IPS DF 4.7 (cell line): ENCODE measurements at regions not wholly inside any gene's neighbourhood (a gene's known extent, or its start where the extent isn't known, plus 50 kb on each side); places are given as distances from the start of the nearest gene placed in this dataset.

Experiments used
- DNase-seq: peaks from one replicate; pipeline ENCODE4 v3.0.0-alpha.2; 2013; ENCODE audit warnings: low spot score; ENCODE audit errors: extremely low read depth

DNA sequence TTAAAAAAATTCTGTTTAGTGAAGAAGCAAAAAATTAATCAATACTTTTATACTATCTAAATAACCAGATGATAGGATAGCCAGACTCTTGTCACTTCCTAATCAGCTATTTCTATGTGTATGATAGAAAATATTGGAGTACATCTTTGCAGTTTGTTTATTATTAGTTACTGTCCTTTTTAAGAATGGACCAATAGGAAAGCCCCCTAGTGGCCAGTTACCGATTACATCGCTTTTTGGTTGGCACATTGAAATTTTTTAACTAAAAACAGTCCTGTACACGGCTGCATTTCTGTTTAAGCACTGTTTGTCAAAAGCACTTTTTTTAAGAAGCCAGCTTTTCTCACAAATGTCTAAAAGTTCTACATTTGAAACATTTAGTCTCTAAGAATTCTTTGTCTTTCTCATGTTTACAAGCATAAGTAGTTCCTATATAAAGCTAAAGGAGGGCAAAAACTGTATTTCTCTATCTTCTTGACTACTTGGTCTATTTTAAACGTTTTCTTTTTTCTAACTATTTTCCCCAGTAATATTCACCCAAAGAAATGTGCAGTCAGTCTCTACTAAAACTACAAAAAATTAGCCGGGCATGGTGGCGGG lies 253.2 kb upstream of the LRTM1 start:
- no peak for DNase-seq

DNA sequence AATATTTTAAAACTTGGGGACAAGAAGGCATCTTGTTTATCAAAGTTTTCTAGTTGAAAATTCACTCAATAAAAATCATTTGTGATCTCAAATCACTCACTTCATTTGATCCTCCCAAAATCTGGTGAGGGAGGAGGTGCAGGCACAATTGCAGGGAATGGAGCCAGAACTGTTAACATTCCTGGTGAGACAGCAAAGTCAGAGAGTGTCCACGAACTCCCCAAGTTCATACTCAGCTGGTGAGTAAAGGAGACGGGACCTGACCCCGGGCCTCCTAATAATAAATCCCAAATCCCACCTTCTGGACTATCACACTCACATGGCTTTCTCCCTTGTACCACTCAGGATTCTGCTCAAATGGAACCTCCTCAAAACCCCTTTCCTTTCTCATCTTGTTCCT lies 252.3 kb upstream of the LRTM1 start:
- DNase-seq, result no peak

GRCh38 chr3:55178336-55178735 lies 250.5 kb upstream of the LRTM1 start:
- no peak for DNase-seq

DNA sequence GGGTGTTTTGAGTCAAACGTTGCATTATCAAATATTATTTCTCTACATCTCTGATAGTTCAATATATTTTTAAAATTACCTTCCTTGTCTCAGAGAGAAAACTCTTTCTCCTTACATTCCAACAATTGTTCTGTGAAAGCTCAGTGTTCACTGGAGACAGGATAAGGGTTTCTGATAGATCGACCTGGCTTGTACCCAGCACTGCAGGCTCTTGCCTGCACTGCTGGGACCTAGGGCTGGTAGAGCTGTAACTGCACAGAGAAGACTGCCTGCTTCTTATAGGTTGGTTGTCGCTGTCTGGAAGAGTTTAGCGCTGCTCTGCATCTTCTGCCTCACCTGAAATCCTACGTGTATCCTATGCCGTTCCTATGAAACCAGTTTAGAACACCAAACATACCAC lies 249.9 kb upstream of the LRTM1 start:
- DNase-seq, result no peak

DNA sequence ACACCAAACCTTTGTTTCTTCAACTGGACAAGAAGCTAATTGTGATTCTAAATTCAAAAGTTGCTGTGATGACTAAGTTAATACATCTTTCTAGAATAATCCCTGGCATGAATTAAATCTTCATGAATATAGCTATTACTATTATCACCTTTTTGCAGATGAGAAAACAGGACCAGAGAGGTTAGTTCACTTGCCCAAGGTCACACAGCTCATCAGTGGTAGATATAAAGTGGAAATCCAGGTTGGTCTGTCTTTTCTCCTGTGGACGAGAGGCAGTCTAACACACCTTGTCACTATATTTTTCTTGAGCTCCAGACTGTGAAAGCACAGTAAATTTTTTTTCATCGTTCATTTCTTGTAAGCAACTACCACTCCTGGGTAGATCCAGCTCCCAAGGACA lies 247.6 kb upstream of the LRTM1 start:
- DNase-seq, result no peak

GRCh38 chr3:55174747-55175146 lies 246.9 kb upstream of the LRTM1 start:
- no peak for DNase-seq

- no peak for DNase-seq
Observed at GRCh38 chr3:55173504-55173903, 245.6 kb upstream of the LRTM1 start.

- DNase-seq, result no peak
Observed at GRCh38 chr3:55172913-55173312, 245.1 kb upstream of the LRTM1 start.

DNA sequence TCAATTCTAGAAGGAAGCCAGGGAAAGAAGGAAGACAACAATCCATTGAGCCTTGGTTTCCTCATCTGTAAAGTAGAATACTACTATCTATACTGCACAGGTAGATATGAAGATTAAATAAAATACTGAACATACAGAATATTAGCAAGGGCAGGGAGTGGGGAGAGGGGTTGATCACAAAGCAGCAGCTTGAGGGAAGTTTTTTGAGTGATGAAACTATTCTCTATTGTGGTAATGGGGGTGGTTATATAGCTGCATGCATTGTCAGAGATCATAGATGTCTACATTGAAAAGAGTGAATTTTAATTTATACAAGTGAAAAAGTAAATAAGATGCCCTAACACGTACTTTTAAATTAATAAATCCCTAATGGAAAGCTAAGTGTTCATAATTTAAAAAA lies 242.6 kb upstream of the LRTM1 start:
- DNase-seq, result no peak

DNA sequence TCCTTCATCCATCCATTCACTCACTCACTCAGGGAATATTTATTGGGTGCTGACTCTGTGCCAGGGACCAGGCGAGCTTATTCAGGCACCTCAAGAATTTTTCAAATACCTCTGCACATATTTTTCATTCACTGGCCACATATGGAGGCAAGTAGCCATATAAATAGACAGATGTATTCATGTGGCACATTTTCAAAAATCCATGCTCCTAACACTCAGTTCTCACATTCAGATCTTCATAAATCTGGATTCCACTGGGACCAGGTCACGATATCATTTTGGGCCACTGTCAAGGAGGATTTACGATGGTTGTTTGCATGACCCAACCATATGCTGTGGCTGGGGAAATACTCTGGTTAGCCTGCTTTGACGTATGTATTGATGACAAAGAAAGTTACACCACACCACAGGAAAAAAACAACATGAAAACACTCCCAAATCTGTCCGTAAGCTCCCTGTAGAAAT lies 241.8 kb upstream of the LRTM1 start:
- no peak for DNase-seq

DNA sequence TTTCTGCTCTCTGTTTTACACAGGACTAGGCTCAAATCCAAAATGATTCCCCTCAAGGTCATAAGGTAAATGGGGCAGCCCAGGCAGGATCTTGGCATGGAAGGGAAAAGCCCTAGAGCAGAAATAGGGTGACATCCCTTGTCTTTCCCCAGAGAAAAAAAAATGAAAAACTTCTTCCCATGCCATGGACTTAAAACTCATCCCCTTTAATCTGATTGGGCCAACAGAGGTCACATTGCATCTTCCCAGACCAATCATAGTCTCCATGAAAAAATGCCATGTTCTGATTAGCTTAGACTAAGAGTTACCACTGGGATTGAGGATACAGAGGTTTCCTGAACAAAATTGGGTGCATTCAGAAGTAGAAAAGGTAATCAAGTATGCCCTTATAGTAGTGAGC lies 241.3 kb upstream of the LRTM1 start:
- DNase-seq, result no peak

DNA sequence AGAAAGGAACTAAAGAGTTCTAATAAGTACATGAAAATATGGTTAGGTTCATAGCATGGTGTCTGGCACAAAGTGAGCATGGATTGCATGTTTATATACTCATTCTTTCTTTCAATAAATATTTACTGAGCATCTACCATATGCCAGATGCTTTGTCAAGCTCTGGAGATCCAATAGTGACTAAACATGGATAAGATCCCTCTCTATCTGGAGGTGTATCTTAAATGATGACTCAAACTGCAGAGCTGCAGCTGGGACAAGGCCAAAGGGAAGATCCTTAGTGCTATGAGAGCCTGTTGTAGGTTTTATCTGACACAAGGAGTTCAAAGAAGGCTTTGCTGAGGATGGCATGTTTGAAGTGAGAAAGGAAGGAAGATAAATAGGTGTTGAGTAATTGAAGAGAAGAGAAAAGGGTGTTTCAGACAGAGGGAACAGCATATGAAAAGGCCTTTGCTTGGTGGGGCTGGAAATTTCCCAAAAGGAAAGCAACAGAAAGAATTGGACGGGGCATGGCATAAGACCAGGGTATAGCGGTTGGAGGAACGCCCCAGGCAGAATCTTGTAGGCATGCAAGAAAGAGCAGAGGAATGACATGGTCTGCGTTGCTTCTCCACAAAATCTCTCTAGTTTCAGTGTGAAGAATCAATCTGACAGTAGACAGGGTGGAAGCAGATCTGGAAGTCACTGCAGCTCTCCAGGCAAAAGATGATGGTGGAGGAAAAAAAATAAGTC lies 239.9 kb upstream of the LRTM1 start:
- no peak for DNase-seq

DNA sequence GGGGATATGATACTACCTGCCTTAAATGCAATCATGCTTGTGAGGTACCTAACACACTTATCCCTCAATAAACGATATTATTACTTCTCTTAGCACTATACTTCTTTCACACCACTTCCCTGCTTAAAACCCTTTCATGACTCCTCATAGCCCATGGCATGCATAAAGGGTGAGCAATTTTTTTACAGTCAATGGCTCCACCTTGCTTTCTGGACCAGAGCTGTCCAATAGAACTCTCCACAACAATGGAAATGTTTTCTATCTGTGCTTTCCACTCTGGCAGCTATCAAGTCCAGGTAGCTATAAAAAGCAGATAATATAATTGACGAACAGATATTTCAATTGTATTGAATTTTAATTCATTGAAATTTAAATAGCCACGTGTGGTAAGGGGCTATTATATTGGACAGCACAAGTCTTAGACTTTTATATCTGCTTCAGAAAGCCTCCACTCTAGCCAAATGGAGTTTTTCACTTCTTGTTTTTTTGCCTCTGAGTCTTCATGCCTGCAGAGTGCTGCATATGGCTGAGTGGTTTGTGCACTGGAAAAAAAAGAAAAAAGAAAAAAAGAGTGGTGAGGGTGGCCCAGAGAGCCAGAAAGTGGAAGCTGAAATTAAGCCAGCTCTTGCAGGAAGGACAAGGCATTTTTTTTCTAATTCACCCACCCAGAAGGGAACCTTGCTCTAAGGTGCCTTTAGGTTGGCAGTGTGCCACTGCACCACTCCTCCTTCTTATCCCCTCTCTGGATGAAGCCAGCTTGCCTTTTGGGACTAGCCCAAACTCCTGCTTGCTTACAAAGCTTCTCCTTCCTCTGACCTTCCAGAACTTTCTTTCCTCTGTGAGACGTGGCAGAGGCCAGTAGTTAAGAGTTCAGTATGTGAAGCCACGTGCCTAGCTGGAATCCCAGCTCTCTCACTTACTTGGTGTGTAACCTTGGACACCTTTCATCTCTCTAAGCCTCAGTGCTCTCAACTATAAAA lies 239.0 kb upstream of the LRTM1 start:
- DNase-seq, result no peak

DNA sequence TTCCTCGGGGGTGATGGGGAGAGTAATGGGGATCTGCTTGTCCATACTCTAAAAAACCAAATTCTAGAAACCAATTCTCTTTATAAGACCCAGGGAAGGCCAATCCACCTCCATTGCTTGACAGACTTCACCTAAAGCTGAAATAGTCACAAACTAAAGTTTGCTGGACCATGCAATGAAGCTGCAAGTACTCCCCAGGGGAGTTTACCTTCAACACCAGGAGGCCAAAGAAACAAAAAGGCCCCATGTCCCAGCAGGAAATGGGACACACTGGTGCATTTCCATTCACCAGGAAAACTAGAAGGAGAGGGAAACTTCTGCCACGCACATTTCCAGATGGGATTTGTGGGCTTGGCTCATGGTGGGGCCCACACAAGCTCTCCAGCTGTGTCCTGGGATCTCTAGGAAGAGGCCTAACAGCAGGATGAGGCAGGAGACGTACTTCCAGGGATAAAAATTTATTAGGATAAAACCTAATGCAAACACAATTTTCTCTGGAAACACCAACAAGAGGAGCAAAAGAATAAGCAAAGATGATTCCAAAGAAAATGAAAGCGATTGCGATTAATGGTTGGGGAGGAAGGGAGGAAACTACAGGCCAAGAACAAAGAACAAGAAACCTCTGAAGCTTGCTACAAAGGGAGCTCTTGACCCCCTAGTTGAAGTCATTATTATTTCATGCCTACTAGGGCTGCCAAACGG lies 238.0 kb upstream of the LRTM1 start:
- DNase-seq, result no peak

DNA sequence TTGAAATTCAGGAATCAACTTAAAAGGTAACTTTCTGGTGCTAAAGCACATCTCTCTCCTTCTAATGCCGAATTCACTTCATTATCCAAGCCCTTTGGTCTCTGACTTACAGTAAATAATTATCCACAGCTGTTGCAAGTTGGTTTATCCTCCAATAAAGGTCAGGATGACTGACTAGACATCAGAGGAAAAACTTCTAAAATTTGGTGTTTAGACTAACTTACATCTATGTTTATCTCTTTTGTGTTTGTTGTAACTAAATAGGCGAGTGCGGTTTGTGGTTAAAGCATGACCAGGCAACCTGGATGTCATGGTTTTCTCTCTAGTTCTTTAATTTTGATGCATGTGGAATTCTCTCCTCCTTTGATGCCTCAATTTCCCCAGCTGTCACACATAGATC lies 237.4 kb upstream of the LRTM1 start:
- DNase-seq, result no peak

DNA sequence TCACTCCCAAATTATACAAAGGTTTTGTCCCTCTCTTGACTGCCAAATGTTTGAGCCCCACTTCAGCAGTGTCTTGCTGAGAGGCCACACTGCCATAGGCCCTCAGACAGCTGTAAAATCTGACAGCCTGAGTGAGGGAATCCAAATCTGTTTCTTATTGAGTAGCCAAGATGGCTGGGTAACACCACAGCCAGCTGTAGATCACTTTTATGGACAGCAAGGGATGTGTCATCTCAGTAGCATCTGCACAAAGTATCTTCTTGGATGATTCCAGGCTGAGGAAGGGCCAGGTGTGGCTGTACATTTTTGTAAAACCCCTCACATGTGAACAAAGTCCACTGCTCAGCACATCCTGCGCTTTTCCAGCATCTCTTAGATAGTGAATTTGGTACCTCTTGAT lies 237.0 kb upstream of the LRTM1 start:
- no peak for DNase-seq

GRCh38 chr3:55164191-55164590 lies 236.3 kb upstream of the LRTM1 start:
- no peak for DNase-seq

GRCh38 chr3:55163421-55163820 lies 235.6 kb upstream of the LRTM1 start:
- no peak for DNase-seq

DNA sequence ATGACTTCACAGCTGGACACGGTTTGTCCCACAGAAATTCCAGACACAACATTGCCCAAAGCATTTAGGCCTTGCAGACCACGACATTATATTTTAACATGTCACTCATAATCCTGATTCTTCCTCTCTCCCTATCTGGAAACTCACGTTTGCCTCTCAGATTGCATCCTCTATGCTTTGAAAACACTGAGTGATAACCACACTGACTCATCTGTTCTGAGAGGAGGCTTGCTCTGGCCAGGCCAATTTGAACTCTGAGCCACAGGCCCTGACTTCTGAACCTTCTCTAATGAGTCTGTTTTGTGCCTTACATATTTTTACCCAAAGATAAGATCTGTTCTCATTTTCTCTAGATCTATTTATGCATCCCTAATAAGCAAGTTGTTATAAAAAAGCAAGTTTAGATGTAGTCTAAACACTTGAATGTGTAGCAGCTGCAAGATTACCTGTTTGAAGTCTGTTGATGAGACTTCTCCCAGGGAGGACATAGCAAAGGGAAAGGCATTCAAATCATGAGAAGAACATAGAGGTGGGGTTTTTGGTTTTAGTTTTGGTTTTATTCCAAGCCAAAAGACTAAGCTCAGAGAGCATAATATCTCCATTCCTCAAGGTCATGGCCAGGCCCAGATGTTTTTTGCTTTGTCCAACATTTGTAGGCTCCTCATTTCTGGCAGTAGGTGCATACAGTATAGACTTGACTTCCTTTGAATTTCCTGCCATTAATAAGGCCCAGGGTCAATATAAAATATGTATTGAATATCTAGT lies 234.4 kb upstream of the LRTM1 start:
- DNase-seq, result no peak

DNA sequence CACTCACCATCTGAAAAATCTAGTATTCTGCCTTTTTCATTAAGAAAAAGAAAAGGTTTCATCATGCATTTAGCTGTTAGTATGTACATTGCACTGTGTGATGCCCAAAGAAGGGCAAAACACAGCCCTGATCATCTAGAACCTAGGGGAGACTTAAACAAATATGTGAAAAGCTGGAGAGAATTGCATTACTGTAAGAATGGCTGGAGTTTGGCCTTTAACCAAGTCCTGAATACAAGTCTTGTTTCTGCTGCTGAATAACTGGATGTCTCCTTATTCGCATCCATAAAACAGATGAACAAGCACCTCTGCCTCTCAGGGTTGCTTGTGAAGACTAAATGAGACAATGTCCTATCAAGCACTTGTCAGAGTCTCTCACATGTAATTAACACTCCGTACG lies 233.4 kb upstream of the LRTM1 start:
- no peak for DNase-seq
